ENCODE measurements at regions not wholly inside any gene's neighbourhood (a gene's known extent, or its start where the extent isn't known, plus 50 kb on each side); places are given as distances from the start of the nearest gene placed in this dataset.
A peak's percentile ranks its signal among the peaks of the same experiment; 100 is the strongest.

GRCh38 chr2:184527058-184527457 is 71.3 kb upstream of the ZNF804A start:
- H3K4me3 ChIP-seq (replicated peaks; ENCODE audit: low read depth, low read length), result no peak overlapping the region
- H3K36me3 ChIP-seq (ENCODE audit: control insufficient read depth, insufficient read depth, low read length), result no peaks in the 10 kb centered on the region
- no peak for DNase-seq (ENCODE audit: extremely low read depth, insufficient read length)
- TF ChIP-seq CTCF (IDR thresholded peaks at IDR 0.05; ENCODE audit: insufficient read depth, low read length, poor library complexity, severe bottlenecking), result peak; percentile 6
- H3K27me3 ChIP-seq (replicated peaks; ENCODE audit: control insufficient read depth, insufficient read depth, low read length), result no peaks in the 10 kb centered on the region

- Histone ChIP-seq H3K36me3 (ENCODE audit: control insufficient read depth, insufficient read depth, low read length) (no peaks in the 10 kb centered on the region), H3K4me3 (replicated peaks; ENCODE audit: low read depth, low read length) (no peak overlapping the region), H3K27me3 (replicated peaks; ENCODE audit: control insufficient read depth, insufficient read depth, low read length) (no peaks in the 10 kb centered on the region)
- DNase-seq (ENCODE audit: extremely low read depth, insufficient read length), result no peak
- TF ChIP-seq CTCF (IDR thresholded peaks at IDR 0.05; ENCODE audit: insufficient read depth, low read length, poor library complexity, severe bottlenecking), result no peak
These were observed 70.2 kb upstream of the ZNF804A start for GRCh38 chr2:184528119-184528518.

- TF ChIP-seq CTCF (IDR thresholded peaks at IDR 0.05; ENCODE audit: insufficient read depth, low read length, poor library complexity, severe bottlenecking), result no peak
- DNase-seq (ENCODE audit: extremely low read depth, insufficient read length), result no peak
- no peaks in the 10 kb centered on the region for H3K27me3 ChIP-seq (replicated peaks; ENCODE audit: control insufficient read depth, insufficient read depth, low read length)
- H3K36me3 ChIP-seq (ENCODE audit: control insufficient read depth, insufficient read depth, low read length), result no peaks in the 10 kb centered on the region
- H3K4me3 ChIP-seq (replicated peaks; ENCODE audit: low read depth, low read length), result no peak overlapping the region
These were observed 68.1 kb upstream of the ZNF804A start for GRCh38 chr2:184530239-184530638.

DNA sequence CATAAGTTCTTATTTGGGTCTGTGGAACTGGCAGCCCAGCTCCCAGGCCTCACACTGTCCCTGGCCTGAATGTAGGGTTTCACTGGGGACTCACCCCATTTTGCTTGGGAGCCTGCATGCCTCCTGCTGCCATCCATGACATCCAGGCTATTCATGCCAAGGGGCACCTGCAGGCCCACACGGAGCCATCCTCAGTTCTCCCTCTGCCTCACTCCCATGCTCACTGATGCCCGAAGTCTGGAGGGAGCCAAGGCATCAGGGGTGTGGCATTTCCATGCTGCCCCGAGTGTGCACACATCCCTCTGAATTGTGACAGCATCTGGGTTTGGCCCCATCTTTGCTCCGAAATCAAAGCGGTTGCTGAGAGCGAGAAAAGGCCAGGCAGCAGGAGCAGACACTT is 67.4 kb upstream of the ZNF804A start:
- Histone ChIP-seq H3K36me3 (ENCODE audit: control insufficient read depth, insufficient read depth, low read length) (no peaks in the 10 kb centered on the region), H3K4me3 (replicated peaks; ENCODE audit: low read depth, low read length) (no peak overlapping the region), H3K27me3 (replicated peaks; ENCODE audit: control insufficient read depth, insufficient read depth, low read length) (no peaks in the 10 kb centered on the region)
- no peak for TF ChIP-seq CTCF (IDR thresholded peaks at IDR 0.05; ENCODE audit: insufficient read depth, low read length, poor library complexity, severe bottlenecking)
- DNase-seq (ENCODE audit: extremely low read depth, insufficient read length), result no peak

- TF ChIP-seq CTCF (IDR thresholded peaks at IDR 0.05; ENCODE audit: insufficient read depth, low read length, poor library complexity, severe bottlenecking), result no peak
- Histone ChIP-seq H3K36me3 (ENCODE audit: control insufficient read depth, insufficient read depth, low read length) (no peaks in the 10 kb centered on the region), H3K27me3 (replicated peaks; ENCODE audit: control insufficient read depth, insufficient read depth, low read length) (no peaks in the 10 kb centered on the region), H3K4me3 (replicated peaks; ENCODE audit: low read depth, low read length) (no peak overlapping the region)
- DNase-seq (ENCODE audit: extremely low read depth, insufficient read length), result no peak
These were observed 65.8 kb upstream of the ZNF804A start for GRCh38 chr2:184532551-184532950.

GRCh38 chr2:184534986-184535385 is 63.3 kb upstream of the ZNF804A start:
- Histone ChIP-seq H3K4me3 (replicated peaks; ENCODE audit: low read depth, low read length) (no peak overlapping the region), H3K27me3 (replicated peaks; ENCODE audit: control insufficient read depth, insufficient read depth, low read length) (no peaks in the 10 kb centered on the region), H3K36me3 (ENCODE audit: control insufficient read depth, insufficient read depth, low read length) (no peaks in the 10 kb centered on the region)
- no peak for TF ChIP-seq CTCF (IDR thresholded peaks at IDR 0.05; ENCODE audit: insufficient read depth, low read length, poor library complexity, severe bottlenecking)
- DNase-seq (ENCODE audit: extremely low read depth, insufficient read length), result no peak

All from GM06990 (cell line).